ENCODE measurements at regions not wholly inside any gene's neighbourhood (a gene's known extent, or its start where the extent isn't known, plus 50 kb on each side); places are given as distances from the start of the nearest gene placed in this dataset.

DNA sequence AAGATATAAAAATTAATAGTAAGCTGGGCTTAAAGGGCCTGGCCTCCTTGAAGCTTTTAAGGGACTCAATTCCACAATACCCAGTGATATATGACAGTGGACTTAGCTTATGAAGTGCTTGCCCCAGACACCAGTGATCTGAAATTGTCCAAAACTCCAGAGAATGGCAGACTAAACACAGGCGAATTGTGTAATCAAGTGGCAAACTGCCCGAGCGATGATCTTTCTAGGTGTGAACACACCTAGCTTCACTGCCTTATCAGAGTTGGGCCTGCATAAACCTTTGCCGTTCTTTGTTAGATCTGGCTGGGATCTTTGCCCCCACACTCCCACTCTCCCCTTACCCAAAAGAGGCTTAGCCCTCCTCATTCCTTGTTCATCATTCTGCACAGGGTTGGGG lies 62.5 kb upstream of the SH3RF1 start:
- H3K27ac ChIP-seq (ENCODE audit: low read depth, low read length), result no peak overlapping the region
- CTCF ChIA-PET, result no interaction called here
- H3K9ac ChIP-seq (ENCODE audit: low read length), result no peak overlapping the region
- H3K9me2 ChIP-seq (ENCODE audit: insufficient read depth), result no peaks in the 10 kb centered on the region
- no peaks in the 10 kb centered on the region for H3K9me3 ChIP-seq (ENCODE audit: control insufficient read depth in 1 of 2, insufficient read depth in 1 of 2, low read depth in 1 of 2, low read length in 2 of 2)
- no peak overlapping the region for H3K4me2 ChIP-seq (ENCODE audit: low read length)
- DNase-seq (ENCODE audit: low read depth, low spot score), result no peak
- ATAC-seq, result no peak
- no peaks in the 10 kb centered on the region for H3K36me3 ChIP-seq (ENCODE audit: control insufficient read depth in 1 of 2, insufficient read depth in 2 of 2, low read length in 2 of 2)
- POLR2A ChIA-PET, result no interaction called here
- H2AFZ ChIP-seq (ENCODE audit: low read depth, low read length, poor library complexity, severe bottlenecking), result no peak overlapping the region
- no peaks in the 10 kb centered on the region for H3K27me3 ChIP-seq (ENCODE audit: insufficient read depth, low read length)
- peaks cover 0 to 12% of the 10 kb centered on the region in 2 experiments; a peak in 2 of 4 replicates for H3K4me1 ChIP-seq (ENCODE audit: control insufficient read depth in 1 of 2, insufficient read depth in 2 of 2, low read length in 2 of 2)
- TF ChIP-seq SIN3A (IDR thresholded peaks at IDR 0.05; ENCODE audit: low read depth) (no peak), TCF7L2 (IDR thresholded peaks at IDR 0.05; ENCODE audit: borderline replicate concordance, extremely low read depth, insufficient read depth, insufficient read length) (no peak), ZNF274 (IDR thresholded peaks at IDR 0.05; ENCODE audit: low read depth, low read length) (no peak), SP1 (IDR thresholded peaks at IDR 0.05; ENCODE audit: low read depth) (no peak), SRF (IDR thresholded peaks at IDR 0.05; ENCODE audit: low read depth) (no peak), FOSL1 (IDR thresholded peaks at IDR 0.05; ENCODE audit: low read depth) (no peak)
- BruUV-seq (replicated peaks), result no TSS peak
- no peak overlapping the region for H3K4me3 ChIP-seq (replicated peaks in 1 of 2; ENCODE audit: low read depth in 1 of 2, low read length in 2 of 2)
- intact Hi-C loops (cut with micrococcal nuclease), result no loop called here
- H3K79me2 ChIP-seq (ENCODE audit: insufficient read depth, low read length), result no peaks in the 10 kb centered on the region
- H4K20me1 ChIP-seq (ENCODE audit: insufficient read depth), result no peaks in the 10 kb centered on the region
- RAD21 ChIA-PET (ENCODE audit: low non-redundant PET in 1 of 2, low total read pairs in 2 of 2, uncharacterized antibody in 2 of 2, unreplicated experiment in 2 of 2), result no interaction called here

- RAD21 ChIA-PET (ENCODE audit: low non-redundant PET in 1 of 2, low total read pairs in 2 of 2, uncharacterized antibody in 2 of 2, unreplicated experiment in 2 of 2), result no interaction called here
- H3K79me2 ChIP-seq (ENCODE audit: insufficient read depth, low read length), result no peaks in the 10 kb centered on the region
- POLR2A ChIA-PET, result no interaction called here
- no peaks in the 10 kb centered on the region for H3K9me2 ChIP-seq (ENCODE audit: insufficient read depth)
- peaks cover 0 to 12% of the 10 kb centered on the region in 2 experiments; a peak in 2 of 4 replicates for H3K4me1 ChIP-seq (ENCODE audit: control insufficient read depth in 1 of 2, insufficient read depth in 2 of 2, low read length in 2 of 2)
- DNase-seq (ENCODE audit: low read depth, low spot score) (no peak), ATAC-seq (no peak)
- H3K27me3 ChIP-seq (ENCODE audit: insufficient read depth, low read length), result no peaks in the 10 kb centered on the region
- intact Hi-C loops (cut with micrococcal nuclease), result no loop called here
- H3K9me3 ChIP-seq (ENCODE audit: control insufficient read depth in 1 of 2, insufficient read depth in 1 of 2, low read depth in 1 of 2, low read length in 2 of 2), result no peaks in the 10 kb centered on the region
- no peak overlapping the region for H3K27ac ChIP-seq (ENCODE audit: low read depth, low read length)
- no peaks in the 10 kb centered on the region for H3K36me3 ChIP-seq (ENCODE audit: control insufficient read depth in 1 of 2, insufficient read depth in 2 of 2, low read length in 2 of 2)
- no peak overlapping the region for H3K4me3 ChIP-seq (replicated peaks in 1 of 2; ENCODE audit: low read depth in 1 of 2, low read length in 2 of 2)
- no TSS peak for BruUV-seq (replicated peaks)
- peak overlapping the region; percentile 74 for H2AFZ ChIP-seq (ENCODE audit: low read depth, low read length, poor library complexity, severe bottlenecking)
- CTCF ChIA-PET, result no interaction called here
- no peak for TF ChIP-seq SRF (IDR thresholded peaks at IDR 0.05; ENCODE audit: low read depth)
- no peak for TF ChIP-seq JUND (IDR thresholded peaks at IDR 0.05)
- TF ChIP-seq YY1 (IDR thresholded peaks at IDR 0.05; ENCODE audit: extremely low read depth, insufficient replicate concordance, low read depth, low read length), result no peak
- no peak for TF ChIP-seq EZH2 (IDR thresholded peaks at IDR 0.05)
- TF ChIP-seq, protein P1, sequence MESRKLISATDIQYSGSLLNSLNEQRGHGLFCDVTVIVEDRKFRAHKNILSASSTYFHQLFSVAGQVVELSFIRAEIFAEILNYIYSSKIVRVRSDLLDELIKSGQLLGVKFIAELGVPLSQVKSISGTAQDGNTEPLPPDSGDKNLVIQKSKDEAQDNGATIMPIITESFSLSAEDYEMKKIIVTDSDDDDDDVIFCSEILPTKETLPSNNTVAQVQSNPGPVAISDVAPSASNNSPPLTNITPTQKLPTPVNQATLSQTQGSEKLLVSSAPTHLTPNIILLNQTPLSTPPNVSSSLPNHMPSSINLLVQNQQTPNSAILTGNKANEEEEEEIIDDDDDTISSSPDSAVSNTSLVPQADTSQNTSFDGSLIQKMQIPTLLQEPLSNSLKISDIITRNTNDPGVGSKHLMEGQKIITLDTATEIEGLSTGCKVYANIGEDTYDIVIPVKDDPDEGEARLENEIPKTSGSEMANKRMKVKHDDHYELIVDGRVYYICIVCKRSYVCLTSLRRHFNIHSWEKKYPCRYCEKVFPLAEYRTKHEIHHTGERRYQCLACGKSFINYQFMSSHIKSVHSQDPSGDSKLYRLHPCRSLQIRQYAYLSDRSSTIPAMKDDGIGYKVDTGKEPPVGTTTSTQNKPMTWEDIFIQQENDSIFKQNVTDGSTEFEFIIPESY (IDR thresholded peaks at IDR 0.05; ENCODE audit: extremely low read depth, insufficient replicate concordance, low read length), result no peak
- no peak for TF ChIP-seq POLR2AphosphoS5 (IDR thresholded peaks at IDR 0.05; ENCODE audit: low read depth, low read length)
- TF ChIP-seq CBX3 (IDR thresholded peaks at IDR 0.05; ENCODE audit: low read depth), result no peak
- TF ChIP-seq ZNF274 (IDR thresholded peaks at IDR 0.05; ENCODE audit: low read depth, low read length), result no peak
- TF ChIP-seq TCF7L2 (IDR thresholded peaks at IDR 0.05; ENCODE audit: borderline replicate concordance, extremely low read depth, insufficient read depth, insufficient read length), result no peak
- TF ChIP-seq SP1 (IDR thresholded peaks at IDR 0.05; ENCODE audit: low read depth), result no peak
- no peaks in the 10 kb centered on the region for H4K20me1 ChIP-seq (ENCODE audit: insufficient read depth)
- H3K9ac ChIP-seq (ENCODE audit: low read length), result no peak overlapping the region
- no peak overlapping the region for H3K4me2 ChIP-seq (ENCODE audit: low read length)
Observed at GRCh38 chr4:169332583-169332982, 61.8 kb upstream of the SH3RF1 start.

All from HCT116 (cell line).